ENCODE measurements at regions not wholly inside any gene's neighbourhood (a gene's known extent, or its start where the extent isn't known, plus 50 kb on each side); places are given as distances from the start of the nearest gene placed in this dataset.
"Not testable (repeated sequence)": the region's sequence is repeated elsewhere in the genome, so short reads cannot be mapped to it uniquely, and the experiment has no call there.

DNA sequence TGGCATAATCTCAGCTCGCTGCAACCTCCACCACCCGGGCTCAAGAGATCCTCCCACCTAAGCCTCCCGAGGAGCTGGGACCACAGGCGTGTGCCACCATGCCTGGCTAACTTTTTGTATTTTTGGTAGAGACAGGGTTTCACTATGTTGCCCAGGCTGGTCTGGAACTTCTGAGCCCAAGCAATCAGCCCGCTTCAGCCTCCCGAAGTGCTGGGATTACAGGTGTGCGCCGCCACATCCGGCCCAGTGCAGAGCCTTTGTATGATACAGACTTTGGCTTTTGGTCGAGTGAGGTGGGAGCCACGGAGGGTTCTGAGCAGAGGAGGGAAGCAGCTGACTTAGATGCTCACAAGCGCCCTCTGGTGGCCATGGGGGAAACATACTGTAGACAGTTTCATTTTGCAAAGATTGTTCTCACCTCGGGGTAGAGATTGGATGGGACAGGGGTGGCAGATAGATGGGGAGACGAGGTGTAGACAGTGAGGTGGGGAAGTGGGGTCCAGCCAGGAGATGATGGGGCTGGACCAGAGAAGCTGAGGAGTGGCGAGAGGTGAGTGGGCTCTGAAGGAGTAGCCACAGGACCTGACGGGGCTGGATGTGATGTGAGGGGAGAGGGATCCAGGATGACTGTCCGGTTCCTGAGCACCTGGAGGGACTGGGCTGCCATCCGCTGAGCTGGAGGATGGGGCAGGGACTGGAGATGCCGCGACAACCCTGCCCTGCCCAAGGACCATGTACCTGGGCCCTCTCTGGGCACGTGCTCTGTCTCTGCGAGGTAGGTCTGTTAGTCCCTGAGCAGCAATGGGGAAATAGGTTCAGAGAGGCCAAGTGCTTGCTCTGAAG is 105.1 kb downstream of the CRLF3 start:
- TF ChIP-seq, protein P1, sequence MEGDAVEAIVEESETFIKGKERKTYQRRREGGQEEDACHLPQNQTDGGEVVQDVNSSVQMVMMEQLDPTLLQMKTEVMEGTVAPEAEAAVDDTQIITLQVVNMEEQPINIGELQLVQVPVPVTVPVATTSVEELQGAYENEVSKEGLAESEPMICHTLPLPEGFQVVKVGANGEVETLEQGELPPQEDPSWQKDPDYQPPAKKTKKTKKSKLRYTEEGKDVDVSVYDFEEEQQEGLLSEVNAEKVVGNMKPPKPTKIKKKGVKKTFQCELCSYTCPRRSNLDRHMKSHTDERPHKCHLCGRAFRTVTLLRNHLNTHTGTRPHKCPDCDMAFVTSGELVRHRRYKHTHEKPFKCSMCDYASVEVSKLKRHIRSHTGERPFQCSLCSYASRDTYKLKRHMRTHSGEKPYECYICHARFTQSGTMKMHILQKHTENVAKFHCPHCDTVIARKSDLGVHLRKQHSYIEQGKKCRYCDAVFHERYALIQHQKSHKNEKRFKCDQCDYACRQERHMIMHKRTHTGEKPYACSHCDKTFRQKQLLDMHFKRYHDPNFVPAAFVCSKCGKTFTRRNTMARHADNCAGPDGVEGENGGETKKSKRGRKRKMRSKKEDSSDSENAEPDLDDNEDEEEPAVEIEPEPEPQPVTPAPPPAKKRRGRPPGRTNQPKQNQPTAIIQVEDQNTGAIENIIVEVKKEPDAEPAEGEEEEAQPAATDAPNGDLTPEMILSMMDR (IDR thresholded peaks at IDR 0.05): peak; percentile 41
- not testable (repeated sequence) for H3K27ac ChIP-seq; DNase-seq (ENCODE audit: low spot score); H3K4me3 ChIP-seq

DNA sequence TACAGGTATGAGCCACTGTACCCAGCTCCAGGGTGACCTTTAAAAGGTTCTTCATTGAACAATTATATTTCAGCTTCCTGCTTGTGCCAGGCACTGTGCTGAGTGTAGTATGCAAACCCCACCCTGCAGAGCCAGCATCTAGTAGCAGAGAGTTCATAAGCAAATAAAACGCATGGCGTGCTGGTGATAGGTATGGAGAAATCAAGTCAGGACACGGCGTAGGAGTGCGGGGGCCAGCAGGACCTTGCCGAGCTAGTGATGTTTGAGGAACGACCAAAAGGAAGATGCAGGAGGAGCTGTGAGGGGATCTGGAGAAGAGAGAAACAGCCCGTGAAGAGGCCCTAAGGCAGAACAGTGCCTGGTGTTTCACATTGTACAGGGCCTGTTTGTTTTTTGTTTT is 105.8 kb downstream of the CRLF3 start:
- not testable (repeated sequence) for H3K27ac ChIP-seq; H3K4me3 ChIP-seq; DNase-seq (ENCODE audit: low spot score)

DNA sequence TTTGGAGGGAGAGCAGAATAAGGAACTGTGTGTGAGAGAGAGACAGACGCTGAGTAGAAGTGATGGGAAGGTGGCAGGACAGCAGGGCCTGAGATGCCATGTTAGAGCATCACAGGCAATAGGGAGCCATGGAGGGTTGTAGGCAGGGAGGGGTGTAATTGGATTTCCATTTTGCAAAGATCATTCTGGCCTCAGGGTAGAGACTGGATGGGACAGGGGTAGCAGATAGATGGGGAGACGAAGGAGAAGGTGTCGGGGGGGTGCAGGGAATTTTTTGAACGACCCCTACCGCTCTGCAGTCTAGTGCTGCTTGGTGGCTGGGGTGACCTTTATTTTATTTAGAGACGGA is 106.4 kb downstream of the CRLF3 start:
- H3K4me3 ChIP-seq; H3K27ac ChIP-seq; DNase-seq (ENCODE audit: low spot score): not testable (repeated sequence)

DNA sequence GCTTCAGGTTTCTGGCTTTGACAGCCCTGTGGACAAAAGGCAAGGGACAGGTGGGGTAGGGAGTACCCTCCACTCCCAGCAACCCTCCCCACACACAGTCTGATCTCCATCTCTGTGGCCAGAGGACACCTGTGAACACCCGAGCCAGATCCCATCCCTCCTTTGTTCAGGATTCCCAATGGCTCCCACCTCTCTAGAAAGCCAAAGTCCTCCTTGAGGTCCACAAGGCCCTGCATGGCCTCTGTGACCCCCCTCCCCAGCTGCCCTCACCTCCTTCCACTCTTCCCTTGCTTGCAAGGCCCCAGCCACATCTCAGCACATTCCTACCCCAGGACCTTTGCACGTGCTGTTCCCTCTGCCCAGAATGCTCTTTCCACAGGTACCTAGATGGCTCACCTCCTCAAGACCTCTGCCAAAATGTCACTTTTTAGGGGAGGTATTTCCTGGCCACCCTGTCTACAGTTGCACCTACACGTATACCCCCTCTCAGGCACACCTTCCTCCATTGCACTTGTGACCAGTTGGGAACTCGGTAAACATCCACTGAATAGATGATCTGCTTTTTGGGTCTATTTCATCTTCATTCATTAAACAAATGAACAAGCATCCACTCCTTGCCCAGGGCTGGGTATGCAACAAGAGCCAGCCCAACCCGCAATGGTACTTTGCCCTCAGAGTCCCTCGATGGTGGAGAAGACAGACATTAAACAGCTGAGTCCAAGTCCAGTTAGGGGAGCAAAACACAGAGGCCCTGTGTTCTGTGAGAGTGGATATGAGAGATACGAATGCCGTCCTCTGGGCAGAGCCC is 107.0 kb downstream of the CRLF3 start:
- no peak overlapping the region for H3K27ac ChIP-seq
- TF ChIP-seq, protein P1 (IDR thresholded peaks at IDR 0.05): no peak
- H3K4me3 ChIP-seq: no peak overlapping the region
- no peak for DNase-seq (ENCODE audit: low spot score)

DNA sequence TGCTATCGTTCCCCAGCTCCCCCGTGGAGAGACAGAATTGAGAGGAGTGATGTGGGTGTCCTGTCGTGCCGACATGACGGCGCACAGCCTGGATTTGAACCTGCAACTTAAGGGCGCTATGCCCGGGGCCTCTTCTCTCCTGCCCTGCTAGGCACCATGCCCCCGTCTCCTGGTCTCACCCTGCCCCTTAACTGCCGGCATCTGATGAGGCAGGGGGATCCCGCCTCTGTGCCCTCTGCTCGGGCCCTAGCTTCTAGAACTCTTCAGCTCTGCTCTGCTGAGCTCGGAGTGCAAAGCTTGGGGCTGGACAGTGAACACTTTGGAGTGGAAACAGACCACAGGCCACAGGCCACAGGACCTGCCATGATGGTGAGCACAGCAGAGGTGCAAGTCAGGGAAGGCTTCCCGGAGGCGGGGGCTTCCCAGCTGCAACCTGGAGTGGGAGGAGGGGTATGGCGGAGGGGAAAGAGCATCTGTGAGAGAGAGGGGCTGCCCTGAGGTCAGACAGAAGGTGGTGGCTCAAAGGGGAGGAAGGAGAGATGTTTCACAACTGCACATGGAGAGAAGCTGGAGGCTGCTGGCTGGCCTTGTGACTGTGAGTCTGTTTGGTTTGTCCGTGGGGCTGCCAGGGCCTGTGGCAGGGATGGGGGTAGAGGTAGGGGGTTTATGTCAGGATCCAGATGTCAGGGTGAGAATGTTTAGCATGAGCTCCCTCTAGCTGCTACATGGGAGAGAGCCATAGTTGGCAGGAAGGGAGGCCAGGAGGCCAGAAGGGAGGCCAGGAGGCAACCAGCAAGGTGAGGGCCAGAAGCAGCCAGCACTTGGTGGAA is 107.8 kb downstream of the CRLF3 start:
- peak; percentile 58 for DNase-seq (ENCODE audit: low spot score)
- TF ChIP-seq, protein P1 (IDR thresholded peaks at IDR 0.05): no peak

DNA sequence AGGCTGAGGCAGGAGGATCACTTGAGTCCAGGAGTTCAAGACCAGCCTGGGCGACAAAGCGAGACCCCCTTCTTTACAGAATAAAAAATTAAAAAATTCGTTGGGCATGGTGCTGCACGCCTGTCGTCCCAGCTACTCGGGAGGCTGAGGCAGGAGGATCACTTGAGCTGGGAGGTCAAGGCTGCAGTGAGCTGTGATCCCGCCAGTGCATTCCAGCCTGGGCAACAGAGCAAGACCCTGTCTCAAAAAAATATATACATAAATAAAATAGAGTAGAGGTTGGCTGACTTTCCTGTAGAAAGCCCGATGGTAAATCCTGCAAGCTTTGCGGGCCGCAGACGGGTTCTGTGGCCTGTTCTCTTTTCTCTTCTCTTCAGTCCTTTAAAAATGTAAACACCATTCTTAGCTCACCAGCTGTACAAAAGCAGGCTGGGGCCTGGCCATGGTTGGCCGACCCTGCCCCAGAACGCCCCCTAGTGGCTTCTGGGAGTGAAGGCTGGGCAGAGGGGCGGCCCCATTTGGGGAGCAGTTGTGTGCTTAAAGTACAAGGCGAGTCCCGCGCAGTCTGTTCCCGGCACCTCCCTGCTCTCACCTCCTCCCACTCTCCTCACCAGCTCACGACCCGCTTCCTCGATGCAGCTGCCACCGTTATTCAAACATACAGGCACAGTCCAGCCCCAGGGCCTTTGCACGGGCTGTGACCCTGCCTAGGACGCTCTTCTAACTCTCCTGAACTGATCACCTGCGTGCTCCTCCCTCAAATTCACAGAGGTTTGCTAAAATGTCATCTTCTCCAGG is 109.5 kb downstream of the CRLF3 start:
- H3K4me3 ChIP-seq; DNase-seq (ENCODE audit: low spot score); H3K27ac ChIP-seq: not testable (repeated sequence)

More for the DNA sequence above, 107.8 kb downstream of the CRLF3 start:
- no peak overlapping the region for H3K27ac ChIP-seq
- H3K4me3 ChIP-seq: no peak overlapping the region

DNA sequence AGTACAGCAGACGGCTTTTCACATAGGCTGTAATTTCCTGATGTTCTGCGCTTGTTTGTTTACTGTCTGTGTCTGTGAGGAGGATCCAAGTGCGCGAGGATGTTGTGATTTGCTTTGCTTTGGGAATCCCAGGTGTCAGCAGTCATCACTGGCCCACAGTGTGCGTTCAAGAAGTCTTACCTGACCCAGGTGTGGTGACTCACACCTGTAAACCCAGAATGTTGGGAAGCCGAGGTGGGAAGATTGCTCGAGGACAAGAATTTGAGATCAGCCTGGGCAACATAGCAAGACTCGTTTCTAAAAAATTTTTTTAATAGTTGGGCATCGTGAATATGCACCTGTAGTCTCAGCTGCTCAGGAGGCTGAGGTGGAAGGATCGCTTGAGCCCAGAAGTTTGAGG is 110.7 kb downstream of the CRLF3 start:
- not testable (repeated sequence) for DNase-seq (ENCODE audit: low spot score); H3K4me3 ChIP-seq; H3K27ac ChIP-seq

DNA sequence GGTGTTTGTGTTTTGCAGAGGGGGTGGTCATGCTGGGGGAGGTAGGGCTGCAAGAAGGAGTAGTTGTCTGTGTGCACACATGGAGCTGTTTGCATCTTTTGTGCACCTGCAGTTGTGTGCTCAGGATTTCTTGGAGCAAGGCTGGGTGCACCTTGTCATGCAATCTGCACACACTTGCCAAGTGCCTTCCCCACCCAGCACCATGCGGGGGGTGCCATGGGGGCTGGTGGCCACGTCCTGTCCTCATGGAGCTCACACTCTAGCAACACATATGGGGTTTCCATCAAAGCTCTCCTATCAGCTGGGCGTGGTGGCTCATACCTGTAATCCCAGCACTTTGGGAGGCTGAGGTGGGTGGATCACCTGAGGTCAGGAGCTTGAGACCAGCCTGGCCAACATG is 111.6 kb downstream of the CRLF3 start:
- DNase-seq (ENCODE audit: low spot score); H3K27ac ChIP-seq; H3K4me3 ChIP-seq: not testable (repeated sequence)

DNA sequence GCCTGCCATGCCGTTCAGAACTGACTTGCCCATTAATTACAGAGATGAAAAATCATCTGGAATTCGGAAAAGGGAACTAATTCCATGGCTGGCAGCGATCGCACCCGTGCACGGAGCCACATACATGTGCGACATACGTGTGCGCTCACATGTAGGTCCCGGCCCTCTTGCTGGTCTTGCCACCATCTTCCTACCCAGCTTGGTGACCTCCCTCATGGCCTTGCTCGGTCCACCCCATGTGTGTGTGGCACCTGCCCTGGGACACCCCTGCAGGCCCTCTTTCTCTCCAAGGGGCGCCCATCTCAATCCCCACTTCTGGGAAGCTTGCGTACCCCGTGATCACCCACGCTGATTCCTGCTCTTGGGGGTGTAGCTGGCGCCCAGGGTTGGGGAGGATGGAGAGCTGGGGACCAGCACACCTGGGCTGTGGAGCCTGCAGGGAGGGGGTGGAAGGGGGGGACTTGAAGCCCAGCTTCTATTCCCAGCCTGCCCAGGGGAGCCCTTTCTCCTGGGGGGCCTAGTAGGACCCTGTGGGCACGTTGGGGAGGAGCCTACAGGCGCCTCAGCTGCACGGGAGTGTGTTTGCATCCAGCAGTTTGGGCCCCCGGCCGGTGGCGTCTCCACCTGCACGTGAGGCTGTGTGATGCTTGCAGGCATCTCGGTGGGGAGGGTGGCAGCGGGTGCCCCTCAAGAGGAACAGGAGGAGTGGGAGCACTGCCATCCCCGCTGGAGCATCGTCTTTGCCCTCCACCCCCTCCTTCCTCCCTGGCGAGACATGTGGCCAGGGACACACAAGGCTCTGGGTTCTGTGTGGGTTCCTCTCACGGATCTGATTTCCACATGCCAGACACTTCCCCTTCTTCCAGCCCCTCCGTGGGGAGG is 112.6 kb downstream of the CRLF3 start:
- not testable (repeated sequence) for H3K4me3 ChIP-seq; DNase-seq (ENCODE audit: low spot score); H3K27ac ChIP-seq

DNA sequence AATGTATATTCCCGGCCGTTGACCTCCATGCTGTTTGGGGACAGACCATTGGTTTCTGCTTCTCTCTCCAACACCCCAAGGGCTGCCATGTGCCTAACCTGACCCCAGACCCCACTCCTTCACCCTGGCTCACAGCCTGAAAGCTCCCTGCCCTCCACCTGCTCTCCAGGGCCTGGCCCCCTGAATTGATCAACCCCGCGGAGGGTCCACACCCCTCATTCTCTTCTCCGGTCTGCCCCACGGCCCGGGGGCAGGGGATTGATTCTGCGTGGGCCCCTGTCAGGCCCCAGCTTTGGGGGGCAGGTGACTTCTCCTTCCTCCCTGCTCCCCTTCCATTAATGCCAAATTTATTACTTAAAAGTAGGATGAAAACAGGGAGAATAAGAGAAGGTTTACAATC is 113.3 kb downstream of the CRLF3 start:
- not testable (repeated sequence) for H3K27ac ChIP-seq; H3K4me3 ChIP-seq; DNase-seq (ENCODE audit: low spot score)

DNA sequence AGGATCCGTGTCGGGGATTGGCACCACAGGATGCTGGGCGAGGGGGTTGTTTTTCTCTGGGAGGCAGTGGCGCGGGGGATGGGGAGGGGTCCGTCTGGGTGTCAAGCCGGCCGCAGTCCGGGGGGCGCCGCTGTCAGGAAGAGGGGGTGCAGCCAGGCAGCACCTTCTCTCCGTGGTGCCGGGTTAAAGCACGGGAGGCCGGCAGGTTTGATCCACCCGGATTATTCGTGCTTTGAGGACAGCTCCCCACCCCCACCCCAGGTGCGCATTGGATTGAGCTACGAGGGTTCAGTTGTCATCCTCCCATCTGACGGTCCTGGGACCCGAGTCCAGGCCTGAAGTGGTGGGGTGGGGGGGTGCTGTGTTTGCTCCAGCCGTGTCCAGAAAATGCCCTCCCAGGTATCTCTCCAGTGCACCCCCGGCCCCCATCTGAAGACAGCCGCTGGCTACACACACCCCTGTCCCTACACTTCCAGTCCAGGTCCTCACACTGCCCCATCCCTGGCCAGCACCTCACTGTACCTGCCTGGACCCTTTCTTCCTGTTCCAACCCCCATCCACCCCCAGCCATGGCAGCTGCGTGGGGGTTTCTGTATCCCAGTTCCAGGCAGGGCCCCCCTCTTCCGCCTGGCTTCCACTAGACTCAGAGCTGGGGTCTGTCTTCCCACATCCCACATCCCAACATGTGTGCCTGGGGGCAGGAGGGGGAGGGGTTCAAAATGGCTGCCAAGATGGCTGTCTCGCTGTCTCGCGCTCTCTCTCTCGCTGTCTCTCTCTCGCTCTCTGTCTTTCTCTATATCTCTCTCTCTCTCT is 114.0 kb downstream of the CRLF3 start:
- DNase-seq (ENCODE audit: low spot score); H3K27ac ChIP-seq: not testable (repeated sequence)
- peak overlapping the region; percentile 99 for H3K4me3 ChIP-seq

DNA sequence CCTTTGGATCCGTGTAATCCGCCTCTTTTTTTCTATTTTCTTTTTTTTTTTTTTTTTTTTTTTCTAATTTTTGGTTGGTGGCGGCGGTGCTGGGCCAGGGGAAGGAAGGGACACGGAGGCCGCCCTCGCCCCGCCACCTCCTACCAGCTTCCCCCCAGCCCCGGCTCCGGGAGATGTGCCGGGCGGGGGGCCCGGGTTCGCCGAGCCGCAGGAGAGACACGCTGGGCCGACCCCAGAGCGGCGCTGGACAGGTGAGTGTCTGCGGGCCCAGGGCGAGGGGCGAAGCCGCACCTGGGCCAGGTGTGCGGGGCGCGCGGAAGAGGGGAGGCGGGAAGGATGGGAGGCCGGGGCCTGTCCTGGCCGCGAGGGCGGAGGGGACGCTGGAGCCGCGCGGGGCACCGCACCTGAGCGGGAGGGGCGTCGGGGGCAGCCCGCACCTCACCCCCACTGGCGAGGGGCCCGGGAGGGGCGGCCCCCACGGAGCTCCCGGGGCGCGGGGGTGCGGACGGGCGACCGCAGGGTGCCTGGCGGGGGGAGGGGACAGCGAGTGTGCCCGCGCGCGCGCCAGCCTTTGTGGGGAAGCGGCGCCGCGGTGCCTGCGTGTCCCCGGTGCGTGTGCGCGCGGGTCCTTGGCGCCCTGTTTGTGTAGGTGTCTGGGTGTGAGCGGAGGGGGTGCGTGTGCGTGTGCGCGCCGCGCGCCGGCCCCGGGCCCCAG is 114.8 kb downstream of the CRLF3 start:
- H3K4me3 ChIP-seq: peak overlapping the region; percentile 99
- DNase-seq (ENCODE audit: low spot score); H3K27ac ChIP-seq: not testable (repeated sequence)
